OCI-LY1 (cell line): ENCODE measurements at regions not wholly inside any gene's neighbourhood (a gene's known extent, or its start where the extent isn't known, plus 50 kb on each side); places are given as distances from the start of the nearest gene placed in this dataset.

Experiments used
- H2AFZ ChIP-seq: fragments of 200-600 bp; sonication (generic), shearing (Covaris generic); 2 replicates; pipeline ENCODE4 v1.6.0; 2014; ENCODE audit warnings: antibody characterized with exemption, mild to moderate bottlenecking, low read length
- H3F3A ChIP-seq: fragments of 200-600 bp; sonication (generic), shearing (Covaris generic); 2 replicates; pipeline ENCODE4 v1.6.0; 2014; ENCODE audit warnings: mild to moderate bottlenecking, antibody characterized with exemption, low read length, moderate library complexity; ENCODE audit not compliant: insufficient read depth
- H3K27ac ChIP-seq: fragments of 200-600 bp; sonication (generic); 2 replicates; pipeline ENCODE4 v1.5.1; 2014; ENCODE audit warnings: low read length, mixed run types, mild to moderate bottlenecking, low read depth; ENCODE audit not compliant: poor library complexity, severe bottlenecking
- H3K27me3 ChIP-seq: fragments of 200-600 bp; sonication (generic); 2 replicates; pipeline ENCODE4 v1.6.0; 2014; ENCODE audit warnings: antibody characterized with exemption, mild to moderate bottlenecking, low read length, moderate library complexity; ENCODE audit not compliant: insufficient read depth
- H3K36me3 ChIP-seq: fragments of 200-600 bp; sonication (generic); 2 replicates; pipeline ENCODE4 v1.6.1; 2014; ENCODE audit warnings: mild to moderate bottlenecking, antibody characterized with exemption, low read length, moderate library complexity, mixed read lengths; ENCODE audit not compliant: insufficient read depth
- H3K4me1 ChIP-seq: fragments of 200-600 bp; sonication (generic); 2 replicates; pipeline ENCODE4 v1.5.1; 2014; ENCODE audit warnings: mild to moderate bottlenecking, low read length, moderate library complexity; ENCODE audit not compliant: insufficient read depth, severe bottlenecking
- H3K4me2 ChIP-seq: fragments of 200-600 bp; sonication (generic), shearing (Covaris generic); 2 replicates; pipeline ENCODE4 v1.6.1; 2014; ENCODE audit warnings: low read length
- H3K4me3 ChIP-seq: fragments of 200-600 bp; sonication (generic); 2 replicates; pipeline ENCODE4 v1.5.1; 2014; ENCODE audit warnings: low read length, low read depth, mild to moderate bottlenecking, mixed read lengths; ENCODE audit not compliant: poor library complexity, severe bottlenecking
- H3K79me2 ChIP-seq: fragments of 200-600 bp; shearing (Covaris generic); 2 replicates; pipeline ENCODE4 v1.6.1; 2016; ENCODE audit warnings: mixed run types, low read length, mixed read lengths; ENCODE audit not compliant: insufficient read depth
- H3K9ac ChIP-seq: fragments of 200-600 bp; sonication (generic), shearing (Covaris generic); 2 replicates; pipeline ENCODE4 v1.6.1; 2014; ENCODE audit warnings: mild to moderate bottlenecking, low read length, mixed read lengths
- H3K9me2 ChIP-seq: fragments of 200-600 bp; sonication (generic), shearing (Covaris generic); 2 replicates; pipeline ENCODE4 v1.6.1; 2014; ENCODE audit warnings: low read depth, mild to moderate bottlenecking, low read length, mixed read lengths
- H3K9me3 ChIP-seq: fragments of 200-600 bp; shearing (Covaris generic); 2 replicates; pipeline ENCODE4 v1.6.1; 2014; ENCODE audit warnings: low read length, mixed read lengths
- H4K20me1 ChIP-seq: fragments of 200-600 bp; sonication (generic), shearing (Covaris generic); 2 replicates; pipeline ENCODE4 v1.6.0; 2016; ENCODE audit warnings: mild to moderate bottlenecking, low read length; ENCODE audit not compliant: insufficient read depth
- EZH2 ChIP-seq: fragments of 200-600 bp; sonication (generic), shearing (Covaris generic); IDR thresholded peaks from 2 replicates; pipeline ENCODE4 v1.8.0; 2017; ENCODE audit warnings: borderline replicate concordance, mixed run types, mild to moderate bottlenecking, antibody characterized with exemption, low read length, moderate library complexity, mixed read lengths
- TF ChIP-seq, protein P1 (sequence below): fragments of 200-600 bp; sonication (generic), shearing (Covaris generic); IDR thresholded peaks from 2 replicates; pipeline ENCODE4 v1.5.1; 2017; ENCODE audit warnings: mild to moderate bottlenecking, antibody characterized with exemption, low read length, moderate library complexity, mixed read lengths

DNA sequence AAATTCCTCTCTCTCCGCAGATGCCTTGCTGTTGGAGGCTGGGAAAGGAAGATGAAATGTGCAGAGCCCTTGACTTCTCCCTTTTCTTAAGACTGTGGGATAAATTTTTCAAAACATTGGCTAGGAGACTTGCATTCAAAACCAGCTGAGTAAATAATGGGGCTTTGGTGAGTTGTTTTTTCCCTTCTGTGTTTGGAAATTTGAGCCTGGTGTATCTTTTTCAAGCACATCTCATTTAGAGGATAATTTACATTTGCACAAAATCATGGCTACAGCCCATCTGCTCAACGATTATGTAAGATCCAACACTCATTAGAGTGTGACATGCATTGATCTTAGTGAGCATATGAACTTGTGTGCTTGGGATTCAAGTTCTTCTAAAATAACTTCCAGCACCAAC, 112.1 kb upstream of the ATP8B1 start:
- no peak overlapping the region for H2AFZ ChIP-seq
- H3K79me2 ChIP-seq, result no peaks in the 10 kb centered on the region
- no peak overlapping the region for H3K4me3 ChIP-seq
- TF ChIP-seq, protein P1, sequence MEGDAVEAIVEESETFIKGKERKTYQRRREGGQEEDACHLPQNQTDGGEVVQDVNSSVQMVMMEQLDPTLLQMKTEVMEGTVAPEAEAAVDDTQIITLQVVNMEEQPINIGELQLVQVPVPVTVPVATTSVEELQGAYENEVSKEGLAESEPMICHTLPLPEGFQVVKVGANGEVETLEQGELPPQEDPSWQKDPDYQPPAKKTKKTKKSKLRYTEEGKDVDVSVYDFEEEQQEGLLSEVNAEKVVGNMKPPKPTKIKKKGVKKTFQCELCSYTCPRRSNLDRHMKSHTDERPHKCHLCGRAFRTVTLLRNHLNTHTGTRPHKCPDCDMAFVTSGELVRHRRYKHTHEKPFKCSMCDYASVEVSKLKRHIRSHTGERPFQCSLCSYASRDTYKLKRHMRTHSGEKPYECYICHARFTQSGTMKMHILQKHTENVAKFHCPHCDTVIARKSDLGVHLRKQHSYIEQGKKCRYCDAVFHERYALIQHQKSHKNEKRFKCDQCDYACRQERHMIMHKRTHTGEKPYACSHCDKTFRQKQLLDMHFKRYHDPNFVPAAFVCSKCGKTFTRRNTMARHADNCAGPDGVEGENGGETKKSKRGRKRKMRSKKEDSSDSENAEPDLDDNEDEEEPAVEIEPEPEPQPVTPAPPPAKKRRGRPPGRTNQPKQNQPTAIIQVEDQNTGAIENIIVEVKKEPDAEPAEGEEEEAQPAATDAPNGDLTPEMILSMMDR, result no peak
- no peak for TF ChIP-seq EZH2
- H3K36me3 ChIP-seq, result no peaks in the 10 kb centered on the region
- no peaks in the 10 kb centered on the region for H3K9me3 ChIP-seq
- no peaks in the 10 kb centered on the region; the same call in 1 of the 2 replicates for H3K27me3 ChIP-seq
- H4K20me1 ChIP-seq, result no peaks in the 10 kb centered on the region
- H3K4me1 ChIP-seq, result no peaks in the 10 kb centered on the region
- H3K9ac ChIP-seq, result no peak overlapping the region
- no peaks in the 10 kb centered on the region for H3K9me2 ChIP-seq
- no peak overlapping the region for H3K27ac ChIP-seq
- no peaks in the 10 kb centered on the region for H3F3A ChIP-seq
- no peak overlapping the region for H3K4me2 ChIP-seq

DNA sequence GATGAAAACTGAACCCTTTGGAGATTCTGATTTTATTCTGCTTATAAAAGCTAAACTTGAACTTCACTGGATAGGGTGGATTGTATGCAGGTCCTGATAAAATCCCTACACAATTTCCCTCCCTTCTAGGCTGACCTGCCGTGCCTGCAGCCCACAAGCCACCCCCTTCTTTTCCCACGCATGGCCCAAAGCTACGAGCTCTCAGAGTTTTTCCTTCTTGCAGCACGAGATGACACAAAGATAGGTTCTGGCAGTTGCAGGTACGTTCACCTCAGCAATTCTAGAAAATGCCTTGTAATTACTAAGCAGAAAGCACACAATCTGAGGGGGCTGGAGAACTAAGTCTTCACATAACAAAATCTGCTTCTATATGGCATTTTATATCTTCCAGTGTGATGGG, 110.6 kb upstream of the ATP8B1 start:
- Histone ChIP-seq H3F3A (no peaks in the 10 kb centered on the region), H3K27me3 (no peaks in the 10 kb centered on the region; the same call in 1 of the 2 replicates), H3K4me2 (no peak overlapping the region), H3K9me2 (no peaks in the 10 kb centered on the region), H3K36me3 (no peaks in the 10 kb centered on the region), H3K9ac (no peak overlapping the region), H3K4me3 (no peak overlapping the region), H3K4me1 (no peaks in the 10 kb centered on the region), H2AFZ (no peak overlapping the region), H4K20me1 (no peaks in the 10 kb centered on the region), H3K9me3 (no peaks in the 10 kb centered on the region), H3K79me2 (no peaks in the 10 kb centered on the region), H3K27ac (no peak overlapping the region)
- TF ChIP-seq, protein P1, result no peak
- TF ChIP-seq EZH2, result no peak

DNA sequence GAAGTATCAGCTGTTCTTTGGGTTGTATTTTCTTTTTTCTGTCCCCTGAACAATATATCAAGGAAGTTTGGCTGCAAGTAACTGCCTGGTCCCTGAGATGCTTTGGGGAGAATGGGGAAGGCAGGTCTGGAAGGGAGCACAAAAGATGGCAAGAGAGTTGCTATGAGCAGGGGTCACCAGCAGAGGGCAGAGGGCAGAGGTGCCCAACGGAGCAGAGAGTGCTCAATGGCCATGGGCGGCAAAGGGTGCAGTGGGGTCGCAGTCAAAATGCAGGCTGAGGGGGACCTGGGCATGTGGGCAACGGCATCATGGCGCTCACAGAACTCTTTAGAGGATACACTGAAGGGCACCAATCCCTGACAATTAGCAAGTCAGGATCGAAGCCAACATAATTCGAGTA, 107.7 kb upstream of the ATP8B1 start:
- TF ChIP-seq, protein P1, result peak; percentile 61; the same call in 1 of the 2 replicates
- TF ChIP-seq EZH2, result no peak
- Histone ChIP-seq H3K4me3 (no peak overlapping the region), H3K4me2 (no peak overlapping the region), H3F3A (no peaks in the 10 kb centered on the region), H2AFZ (no peak overlapping the region), H3K27me3 (no peaks in the 10 kb centered on the region; the same call in 1 of the 2 replicates), H3K4me1 (no peaks in the 10 kb centered on the region), H3K27ac (no peak overlapping the region), H3K36me3 (no peaks in the 10 kb centered on the region), H3K9ac (no peak overlapping the region), H3K79me2 (no peaks in the 10 kb centered on the region), H4K20me1 (no peaks in the 10 kb centered on the region), H3K9me2 (no peaks in the 10 kb centered on the region), H3K9me3 (no peaks in the 10 kb centered on the region)
